CD4-positive, alpha-beta T cell treated with Interleukin-2 at 100 ng/mL for 4 hours (primary cell): ENCODE measurements at regions not wholly inside any gene's neighbourhood (a gene's known extent, or its start where the extent isn't known, plus 50 kb on each side); places are given as distances from the start of the nearest gene placed in this dataset.

Experiments
- DNase-seq: peaks from one replicate; pipeline ENCODE4 v3.0.0-alpha.2; 2020; ENCODE audit warnings: low spot score

DNA sequence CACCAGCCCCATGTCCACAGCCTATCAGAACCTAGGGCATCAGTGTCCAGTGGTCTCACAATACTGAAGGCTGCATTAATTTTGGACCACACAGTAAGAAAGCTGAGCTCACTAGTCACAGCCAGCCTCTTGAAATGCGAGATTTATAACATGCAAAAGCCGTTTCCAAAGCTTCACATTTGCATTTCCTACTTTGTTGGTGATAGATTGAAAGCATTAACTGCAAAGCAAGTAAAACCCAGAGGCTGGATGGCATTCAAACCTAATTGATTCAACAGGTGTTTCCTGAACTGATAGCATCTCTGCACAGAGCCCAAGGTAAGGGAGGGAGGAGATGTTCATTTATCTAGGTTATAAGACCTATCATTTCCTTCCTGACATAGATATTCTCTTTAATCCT lies 410.1 kb downstream of the OMA1 start:
- DNase-seq, result no peak

GRCh38 chr1:58135821-58136321 lies 410.7 kb downstream of the OMA1 start:
- no peak for DNase-seq

GRCh38 chr1:58133562-58133961 lies 413.0 kb downstream of the OMA1 start:
- DNase-seq, result no peak

- DNase-seq, result no peak
Measured at GRCh38 chr1:58123051-58123450, 423.5 kb downstream of the OMA1 start.

DNA sequence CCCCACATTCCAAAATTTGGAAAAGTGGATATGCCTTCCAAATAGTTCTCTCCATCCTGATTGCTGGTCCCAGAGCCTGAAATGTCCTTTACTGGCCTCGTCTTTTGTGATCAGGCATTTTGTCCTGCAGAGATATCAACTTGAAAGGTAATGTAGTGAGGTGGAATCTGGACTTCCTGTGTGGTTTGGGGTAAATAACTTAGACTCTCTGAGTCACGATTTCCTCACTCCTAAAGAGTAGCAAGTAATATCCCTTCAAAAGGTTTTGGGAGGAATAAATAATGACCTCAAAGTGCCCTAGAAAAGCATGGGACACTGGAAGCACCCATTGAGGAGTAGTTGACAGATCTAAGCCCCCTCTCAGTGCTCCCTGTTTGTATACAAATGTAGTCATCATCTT lies 426.6 kb downstream of the OMA1 start:
- DNase-seq, result no peak

DNA sequence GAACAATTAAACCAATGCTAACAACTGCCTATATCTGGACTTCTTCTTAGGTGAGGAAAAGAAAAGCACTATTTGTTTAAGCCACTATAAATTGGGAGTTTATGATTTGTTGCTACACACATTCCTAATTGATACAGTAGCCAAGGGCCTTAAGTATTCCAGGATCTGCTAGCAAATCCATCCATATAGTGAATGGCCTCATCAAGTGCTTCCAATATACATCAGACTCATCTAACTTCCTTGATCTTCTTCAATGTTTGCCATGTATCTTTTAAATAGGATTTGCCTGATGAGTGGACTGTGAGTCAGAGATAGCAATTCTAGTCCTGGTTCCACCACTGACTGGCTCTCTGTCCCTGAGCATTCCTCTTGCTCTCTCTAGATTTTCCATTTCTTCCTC lies 430.2 kb downstream of the OMA1 start:
- DNase-seq, result no peak

- no peak for DNase-seq
Measured at GRCh38 chr1:58109646-58110200, 436.8 kb downstream of the OMA1 start.

- DNase-seq, result no peak
Measured at GRCh38 chr1:58108783-58109182, 437.7 kb downstream of the OMA1 start.

GRCh38 chr1:58107943-58108342 lies 438.6 kb downstream of the OMA1 start:
- DNase-seq, result no peak

DNA sequence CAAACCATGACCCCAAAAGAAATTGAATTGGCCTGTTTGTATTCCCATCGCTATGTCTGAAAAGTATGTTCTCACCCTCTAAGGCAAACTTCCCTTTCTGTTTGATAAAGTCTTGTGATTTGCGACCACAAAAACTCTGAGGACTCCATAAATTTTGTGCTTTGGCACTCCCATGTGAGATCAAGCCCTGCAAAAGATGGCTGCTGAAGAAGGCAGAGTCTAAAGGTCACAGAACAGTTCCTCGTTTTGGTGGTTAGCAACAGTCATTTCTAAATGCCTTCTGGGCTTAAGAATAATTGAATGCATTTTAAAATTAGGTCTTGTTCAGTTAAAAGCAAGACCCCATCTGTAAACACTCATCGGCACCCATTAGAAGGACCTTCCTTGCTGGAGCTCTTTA lies 441.6 kb downstream of the OMA1 start:
- DNase-seq, result no peak

GRCh38 chr1:58096714-58097113 lies 449.8 kb downstream of the OMA1 start:
- no peak for DNase-seq

DNA sequence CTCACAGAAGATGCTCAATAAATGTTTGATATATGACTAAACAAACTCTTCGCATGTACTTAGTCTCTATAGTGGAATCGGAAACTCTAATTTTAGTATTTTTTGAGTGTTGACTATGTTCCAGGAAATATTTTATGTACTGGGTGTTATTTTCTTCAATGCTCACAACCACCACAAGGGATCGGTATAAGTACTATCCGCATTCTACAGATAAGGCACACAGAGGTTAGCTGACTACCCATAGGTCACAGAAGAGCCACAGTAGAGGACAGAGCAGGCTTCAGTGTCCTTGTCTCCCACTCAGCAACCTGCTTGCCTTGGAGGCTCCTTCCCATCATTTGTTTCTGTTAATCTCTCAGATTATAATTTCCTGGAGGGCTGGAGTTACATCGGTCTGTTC lies 451.3 kb downstream of the OMA1 start:
- DNase-seq, result no peak

DNA sequence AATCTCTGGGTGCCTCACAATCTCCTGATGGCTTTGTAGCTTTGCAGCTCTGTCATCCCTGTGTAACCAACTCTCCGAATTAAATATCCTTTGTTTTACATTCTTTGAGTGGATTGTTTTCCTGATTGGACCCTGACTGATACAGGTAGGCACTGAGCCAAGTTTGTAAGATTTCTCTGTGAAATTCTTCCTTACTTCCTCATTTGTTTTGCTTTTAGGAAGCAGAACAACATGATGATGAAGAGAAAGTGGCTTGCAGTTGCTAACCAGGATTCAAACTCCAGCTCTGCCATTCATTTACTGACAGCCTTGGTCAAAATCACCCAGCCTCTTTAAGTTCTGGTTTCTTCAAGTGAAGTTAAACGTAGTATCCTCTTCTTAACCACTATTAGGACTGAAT lies 452.3 kb downstream of the OMA1 start:
- no peak for DNase-seq

DNA sequence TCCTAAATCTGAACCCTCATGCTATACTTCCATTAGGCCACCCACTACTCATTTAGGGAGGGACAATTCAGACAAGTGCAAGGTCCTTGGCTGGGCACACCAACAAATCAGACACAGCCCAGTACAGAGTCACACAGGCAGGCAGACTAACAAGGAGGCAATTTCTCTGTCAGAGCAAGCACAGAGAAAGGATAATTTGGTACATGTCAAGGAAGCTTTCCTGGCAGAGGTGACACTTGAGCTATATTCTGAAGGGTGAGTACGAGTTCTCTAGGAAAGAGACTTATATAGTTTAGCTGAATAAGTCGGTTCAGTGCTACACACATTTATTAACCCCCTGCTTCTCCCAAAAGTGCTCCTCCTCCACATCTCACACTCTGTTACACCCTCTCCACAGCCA lies 455.9 kb downstream of the OMA1 start:
- no peak for DNase-seq

DNA sequence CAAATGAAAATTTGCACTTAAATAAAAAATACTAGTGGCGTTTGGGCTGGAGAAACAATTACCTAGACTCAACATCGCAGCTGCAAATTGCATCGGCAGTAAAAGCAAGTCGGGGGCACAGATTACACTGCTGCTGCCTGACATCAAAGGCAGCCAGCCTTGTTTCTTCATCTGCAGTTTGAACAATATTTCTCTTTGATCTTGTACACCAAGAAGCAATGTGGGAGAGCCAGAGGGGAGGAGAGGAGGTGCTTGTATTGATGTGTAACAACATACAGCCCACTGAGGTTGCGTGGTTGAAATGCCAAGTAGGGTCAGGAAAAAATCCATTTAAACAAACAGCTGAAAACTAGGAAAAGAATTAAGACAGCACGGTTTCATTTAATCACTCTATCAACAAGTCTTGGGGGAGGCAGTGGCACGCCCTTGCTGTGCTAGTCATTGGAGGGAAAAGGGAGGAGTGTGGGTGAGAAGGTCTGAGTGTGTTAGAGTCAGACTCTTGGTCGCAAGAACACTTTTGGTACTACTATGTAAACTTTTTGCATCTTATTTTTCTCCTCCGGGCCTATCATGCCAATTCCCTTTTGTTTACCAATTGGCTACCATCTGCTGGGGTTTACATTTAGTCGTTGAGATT lies 456.5 kb downstream of the OMA1 start:
- DNase-seq, result no peak

GRCh38 chr1:58084266-58084665 lies 462.3 kb downstream of the OMA1 start:
- DNase-seq, result no peak

DNA sequence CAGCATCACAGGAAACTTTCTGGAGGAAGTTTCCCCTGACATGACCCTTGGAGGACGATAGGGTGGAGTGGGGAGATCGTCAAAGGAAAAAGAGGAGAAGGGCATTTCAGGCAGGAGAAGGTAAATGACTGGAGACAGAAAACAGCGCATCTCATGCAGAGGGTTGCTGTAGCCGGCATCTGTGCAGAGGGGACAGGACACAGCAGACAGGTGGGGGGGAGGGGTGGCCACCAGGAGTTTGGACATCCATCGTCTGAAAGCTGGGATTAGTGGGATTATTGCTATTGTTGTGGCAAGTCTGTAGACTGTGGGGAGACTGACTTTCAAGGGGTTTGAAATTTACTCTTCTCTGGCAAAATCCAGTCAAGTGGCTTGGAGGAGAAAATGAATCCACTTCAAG lies 463.9 kb downstream of the OMA1 start:
- no peak for DNase-seq

- DNase-seq, result no peak
Measured at GRCh38 chr1:58076258-58076657, 470.3 kb downstream of the OMA1 start.

- no peak for DNase-seq
Measured at GRCh38 chr1:58075188-58075578, 471.3 kb downstream of the OMA1 start.

DNA sequence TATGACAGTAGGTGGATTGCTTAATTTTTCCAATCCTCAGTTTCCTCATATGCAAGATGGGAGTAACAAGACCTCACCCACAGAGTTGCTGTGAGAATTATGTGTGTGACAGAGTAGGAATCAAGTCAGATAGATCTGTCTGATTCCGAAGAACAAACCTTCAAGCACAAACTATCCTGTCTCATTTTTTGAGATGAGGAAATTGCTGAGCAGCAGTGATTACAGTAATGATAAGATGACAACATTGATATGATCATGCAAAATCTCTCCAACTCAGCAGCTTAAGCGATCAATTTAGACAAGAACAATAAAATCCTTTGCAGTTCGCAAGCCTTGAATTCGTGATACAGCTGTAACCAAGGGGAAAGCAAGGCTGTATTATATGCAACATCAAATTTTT lies 474.1 kb downstream of the OMA1 start:
- DNase-seq, result no peak

DNA sequence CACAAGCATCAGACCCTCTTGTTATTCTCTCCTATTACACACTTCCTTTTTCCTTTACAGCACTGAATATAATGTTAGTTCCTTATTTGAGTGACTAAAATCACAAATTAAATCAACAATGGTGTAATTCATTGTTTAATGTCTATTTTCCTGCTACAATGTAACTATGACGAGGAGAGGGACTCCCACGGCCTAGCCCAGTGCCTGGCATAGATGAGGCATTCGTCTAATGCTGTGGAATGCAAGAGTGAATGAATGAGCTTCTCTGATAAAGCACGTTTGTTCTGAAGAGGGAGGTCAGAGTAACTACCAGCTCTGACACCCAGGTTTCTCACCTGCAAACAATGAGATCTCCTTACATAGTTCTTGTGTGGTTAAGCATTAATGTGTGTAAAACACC lies 479.4 kb downstream of the OMA1 start:
- no peak for DNase-seq

DNA sequence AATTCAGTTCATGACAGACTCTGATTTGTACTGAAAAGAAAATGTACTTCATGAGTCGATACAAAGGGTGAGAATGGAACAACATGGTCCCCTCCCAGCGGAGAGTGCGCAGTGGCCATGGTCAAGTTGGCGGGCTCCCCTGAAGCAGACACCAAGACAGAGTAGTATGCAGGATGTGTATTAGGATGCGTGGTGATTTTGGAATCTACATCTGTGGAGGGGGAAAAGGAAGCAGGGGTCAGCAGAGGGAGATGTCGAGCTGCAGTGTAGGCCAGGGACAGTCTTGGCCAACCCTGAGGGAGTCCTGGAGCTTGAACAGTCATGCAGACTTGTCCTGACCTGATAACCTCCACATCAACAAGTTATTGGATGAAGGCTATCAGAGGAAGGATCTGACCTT lies 481.0 kb downstream of the OMA1 start:
- DNase-seq, result no peak

DNA sequence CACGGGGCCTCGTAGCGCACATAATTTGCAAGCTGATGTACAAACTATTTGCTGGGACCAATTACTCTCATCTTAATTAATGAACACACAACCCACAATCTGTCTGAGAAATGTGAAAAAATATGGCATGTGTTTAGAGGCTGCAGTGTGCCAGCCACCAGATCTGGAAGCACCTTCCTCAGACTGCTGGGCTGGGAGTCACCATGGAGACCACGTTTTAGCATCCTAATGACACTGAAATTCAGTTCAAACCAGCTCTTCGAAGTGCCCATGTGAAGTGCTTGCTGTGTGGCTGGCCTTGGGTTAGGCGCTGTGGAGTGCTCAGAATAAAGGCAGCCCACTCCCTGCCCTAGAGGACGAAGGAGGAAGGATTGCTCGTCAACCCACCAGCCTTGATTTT lies 482.4 kb downstream of the OMA1 start:
- no peak for DNase-seq

DNA sequence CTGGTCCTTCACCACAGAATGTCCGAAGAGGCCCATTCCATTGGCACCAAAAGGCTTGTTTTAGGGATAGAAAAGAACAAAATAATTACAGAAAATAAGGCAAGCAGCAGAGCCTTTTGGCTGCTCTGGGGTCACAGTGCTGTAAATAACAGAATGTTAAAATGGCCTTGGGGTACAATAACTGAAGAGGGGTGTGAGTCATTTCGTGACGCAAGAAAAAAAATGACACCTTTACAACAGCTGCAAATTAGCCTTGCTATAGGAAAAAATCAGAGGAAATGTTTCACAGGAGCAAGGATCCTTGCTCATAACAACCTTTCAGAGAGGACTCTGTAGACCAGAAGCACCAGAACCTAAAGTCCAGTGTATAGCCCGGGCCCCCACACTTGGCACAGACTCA lies 483.4 kb downstream of the OMA1 start:
- DNase-seq, result no peak
